Testis (tissue), 2 donors: ENCODE measurements at regions not wholly inside any gene's neighbourhood (a gene's known extent, or its start where the extent isn't known, plus 50 kb on each side); places are given as distances from the start of the nearest gene placed in this dataset.

Experiments
- CTCF ChIP-seq, 3 experiments: fragments of 450-650 bp in 2 of 3; fragments of 200-600 bp in 1 of 3; sonication (generic) in 1 of 3; IDR thresholded peaks; one replicate each; pipeline ENCODE4 v1.5.1; 2016 to 2019; ENCODE audit warnings: antibody characterized with exemption in 3 of 3, mild to moderate bottlenecking in 2 of 3, moderate library complexity in 1 of 3
- POLR2A ChIP-seq: fragments of 450-650 bp; IDR thresholded peaks from one replicate; pipeline ENCODE4 v1.6.1; 2017; ENCODE audit warnings: antibody characterized with exemption, mild to moderate bottlenecking, moderate library complexity

- TF ChIP-seq POLR2A (no peak), CTCF (IDR thresholded peaks at IDR 0.05) (no peak)
Observed at GRCh38 chr18:61963705-61964104, 70.9 kb upstream of the RNF152 start.
